Endothelial cell of umbilical vein (primary cell): ENCODE measurements at regions not wholly inside any gene's neighbourhood (a gene's known extent, or its start where the extent isn't known, plus 50 kb on each side); places are given as distances from the start of the nearest gene placed in this dataset.

Experiments used
- BruUV-seq: library from RNA; stranded (reverse); fragments of 400-500 nt; replicated peaks from 2 replicates; lab custom pipeline; 2021; lab: Mats Ljungman, UMichigan
- CTCF ChIA-PET: fragments of 300-600, 350-600 bp; sonication (Branson Sonifier 250); formaldehyde crosslinking; loops from one replicate; lab custom pipeline; 2021; ENCODE audit warnings: antibody characterized with exemption, inconsistent platforms; lab: Charles Lee
- POLR2A ChIA-PET: fragments of 300-600, 350-600 bp; sonication (Branson Sonifier 250); formaldehyde crosslinking; loops from one replicate; lab custom pipeline; 2021; ENCODE audit warnings: antibody characterized with exemption, inconsistent platforms; lab: Charles Lee
- DNase-seq: peaks from one replicate; pipeline ENCODE4 v3.0.0-alpha.2; 2011; ENCODE audit warnings: low read depth, low spot score
- FAIRE-seq: peaks from 2 replicates; lab custom pipeline; 2011; peaks lifted over from hg19 to GRCh38; lab: Jason Lieb, UNC
- H2AFZ ChIP-seq: 2 replicates; pipeline ENCODE4 v1.6.0; 2012; ENCODE audit warnings: low read depth, low read length, control low read depth, inconsistent platforms
- H3K27ac ChIP-seq: 2 replicates; pipeline ENCODE4 v1.5.1; 2011; ENCODE audit warnings: low read depth, mild to moderate bottlenecking, control low read depth, low read length, moderate library complexity; ENCODE audit not compliant: insufficient read depth
- H3K27me3 ChIP-seq, 2 experiments: 2 replicates each; pipeline versions ENCODE4 v1.6.0 to v1.6.1; 2011; ENCODE audit warnings: low read length in 2 of 2, mixed read lengths in 1 of 2; ENCODE audit not compliant: control insufficient read depth in 2 of 2, insufficient read depth in 2 of 2
- H3K36me3 ChIP-seq, 2 experiments: 2 replicates in 1 of 2; 3 replicates in 1 of 2; pipeline ENCODE4 v1.5.1; 2011; ENCODE audit warnings: low read length in 2 of 2, mild to moderate bottlenecking in 1 of 2, moderate library complexity in 1 of 2; ENCODE audit not compliant: control insufficient read depth in 2 of 2, insufficient read depth in 2 of 2; ENCODE audit errors: extremely low read depth in 1 of 2
- H3K4me1 ChIP-seq: 3 replicates; pipeline ENCODE4 v1.5.1; 2011; ENCODE audit warnings: mild to moderate bottlenecking, low read length; ENCODE audit not compliant: control insufficient read depth, insufficient read depth; ENCODE audit errors: extremely low read depth
- H3K4me2 ChIP-seq: 2 replicates; pipeline ENCODE4 v1.6.1; 2011; ENCODE audit warnings: low read length, control low read depth, mixed read lengths; ENCODE audit not compliant: insufficient read depth
- H3K4me3 ChIP-seq, 3 experiments: fragments of 200-600 bp in 1 of 3; sonication (generic), shearing (Covaris generic) in 1 of 3; replicated peaks in 1 of 3; 2 replicates each; pipeline ENCODE4 v1.5.1; 2011 to 2016; ENCODE audit warnings: control low read depth in 3 of 3, low read length in 3 of 3, mild to moderate bottlenecking in 2 of 3, inconsistent platforms in 1 of 3, low read depth in 1 of 3, moderate library complexity in 1 of 3; ENCODE audit not compliant: insufficient read depth in 1 of 3
- H3K79me2 ChIP-seq: 2 replicates; pipeline ENCODE4 v1.6.0; 2012; ENCODE audit warnings: low read length, inconsistent platforms; ENCODE audit not compliant: control insufficient read depth, insufficient read depth
- H3K9ac ChIP-seq: replicated peaks from 2 replicates; pipeline ENCODE3; 2011; ENCODE audit warnings: low read length, control low read depth; ENCODE audit not compliant: insufficient read depth; ENCODE audit errors: extremely low read depth
- H3K9me1 ChIP-seq: replicated peaks from 3 replicates; pipeline ENCODE4 v1.6.0; 2011; ENCODE audit warnings: mild to moderate bottlenecking, low read length; ENCODE audit not compliant: control insufficient read depth, insufficient read depth; ENCODE audit errors: extremely low read depth
- H3K9me3 ChIP-seq: replicated peaks from 2 replicates; pipeline ENCODE4 v1.5.1; 2012; ENCODE audit warnings: low read length, inconsistent platforms; ENCODE audit not compliant: control insufficient read depth, insufficient read depth
- H4K20me1 ChIP-seq: replicated peaks from 2 replicates; pipeline ENCODE3; 2011; ENCODE audit warnings: mild to moderate bottlenecking, low read length; ENCODE audit not compliant: control insufficient read depth, insufficient read depth; ENCODE audit errors: extremely low read depth
- FOS ChIP-seq: IDR thresholded peaks from 2 replicates; pipeline ENCODE4 v1.6.1; 2011; ENCODE audit warnings: mild to moderate bottlenecking, low read length, moderate library complexity, borderline replicate concordance; ENCODE audit not compliant: insufficient read depth
- GATA2 ChIP-seq: IDR thresholded peaks from 2 replicates; pipeline ENCODE4 v1.7.0; 2011; ENCODE audit warnings: low read depth, mild to moderate bottlenecking, moderate library complexity, mixed read lengths, low read length; ENCODE audit not compliant: insufficient read length, insufficient read depth
- dilution Hi-C: fragments of 300-500 bp; cut with MboI; formaldehyde crosslinking; loops from one replicate; pipeline ENCODE4 v1.15.0; 2019; ENCODE audit warnings: low sequenced_read_pairs; ENCODE audit not compliant: extremely low pct_ligation_motif_present
- intact Hi-C: fragments of 100-400 bp; cut with micrococcal nuclease; formaldehyde crosslinking; loops from one replicate; pipeline ENCODE4 v1.10.0; 2022
- TF ChIP-seq, protein P1 (sequence below), 2 donors: IDR thresholded peaks; 1 replicate in 1 of 2; 2 replicates in 1 of 2; pipeline ENCODE4 v1.5.1; 2011; ENCODE audit warnings: low read length in 2 of 2, mild to moderate bottlenecking in 2 of 2, moderate library complexity in 2 of 2, control low read depth in 1 of 2, inconsistent platforms in 1 of 2, low read depth in 1 of 2; ENCODE audit not compliant: insufficient read depth in 1 of 2; ENCODE audit errors: extremely low read depth in 1 of 2
- TF ChIP-seq, protein P2 (sequence below): IDR thresholded peaks from 2 replicates; pipeline ENCODE4 v1.6.1; 2011; ENCODE audit not compliant: insufficient read depth, insufficient read length

GRCh38 chr2:181352158-181352557, 105.0 kb upstream of the ITGA4 start:
- Histone ChIP-seq H3K9me3 (no peaks in the 10 kb centered on the region), H3K9me1 (no peaks in the 10 kb centered on the region), H3K27me3 (no peaks in the 10 kb centered on the region), H3K36me3 (no peaks in the 10 kb centered on the region), H3K79me2 (no peaks in the 10 kb centered on the region), H3K4me3 (no peak overlapping the region), H4K20me1 (no peaks in the 10 kb centered on the region), H3K27ac (no peak overlapping the region), H3K4me2 (no peak overlapping the region), H3K9ac (no peak overlapping the region), H3K4me1 (no peaks in the 10 kb centered on the region), H2AFZ (no peak overlapping the region)
- intact Hi-C loops (no loop called here), dilution Hi-C loops (no loop called here)
- BruUV-seq, result no TSS peak
- DNase-seq (no peak), FAIRE-seq (no peak)
- ChIA-PET POLR2A (no interaction called here), CTCF (interaction anchor here (1.2 to 1.7 kb wide), 2 partner anchors 15 to 114 kb away, joined by 3 to 4 read pairs; no protein-coding TSS in a partner anchor)
- TF ChIP-seq, protein P1, sequence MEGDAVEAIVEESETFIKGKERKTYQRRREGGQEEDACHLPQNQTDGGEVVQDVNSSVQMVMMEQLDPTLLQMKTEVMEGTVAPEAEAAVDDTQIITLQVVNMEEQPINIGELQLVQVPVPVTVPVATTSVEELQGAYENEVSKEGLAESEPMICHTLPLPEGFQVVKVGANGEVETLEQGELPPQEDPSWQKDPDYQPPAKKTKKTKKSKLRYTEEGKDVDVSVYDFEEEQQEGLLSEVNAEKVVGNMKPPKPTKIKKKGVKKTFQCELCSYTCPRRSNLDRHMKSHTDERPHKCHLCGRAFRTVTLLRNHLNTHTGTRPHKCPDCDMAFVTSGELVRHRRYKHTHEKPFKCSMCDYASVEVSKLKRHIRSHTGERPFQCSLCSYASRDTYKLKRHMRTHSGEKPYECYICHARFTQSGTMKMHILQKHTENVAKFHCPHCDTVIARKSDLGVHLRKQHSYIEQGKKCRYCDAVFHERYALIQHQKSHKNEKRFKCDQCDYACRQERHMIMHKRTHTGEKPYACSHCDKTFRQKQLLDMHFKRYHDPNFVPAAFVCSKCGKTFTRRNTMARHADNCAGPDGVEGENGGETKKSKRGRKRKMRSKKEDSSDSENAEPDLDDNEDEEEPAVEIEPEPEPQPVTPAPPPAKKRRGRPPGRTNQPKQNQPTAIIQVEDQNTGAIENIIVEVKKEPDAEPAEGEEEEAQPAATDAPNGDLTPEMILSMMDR (IDR thresholded peaks at IDR 0.05; ENCODE audit: extremely low read depth in 1 of 2, insufficient read depth in 1 of 2, low read depth in 1 of 2, low read length in 2 of 2), result no peak
- no peak for TF ChIP-seq FOS
- no peak for TF ChIP-seq GATA2
- TF ChIP-seq, protein P2, sequence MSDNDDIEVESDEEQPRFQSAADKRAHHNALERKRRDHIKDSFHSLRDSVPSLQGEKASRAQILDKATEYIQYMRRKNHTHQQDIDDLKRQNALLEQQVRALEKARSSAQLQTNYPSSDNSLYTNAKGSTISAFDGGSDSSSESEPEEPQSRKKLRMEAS, result no peak

- FAIRE-seq (no peak), DNase-seq (no peak)
- Histone ChIP-seq H3K27ac (no peak overlapping the region), H3K4me1 (no peaks in the 10 kb centered on the region), H3K79me2 (no peaks in the 10 kb centered on the region), H3K4me2 (no peak overlapping the region), H3K9me1 (no peaks in the 10 kb centered on the region), H3K9ac (no peak overlapping the region), H3K9me3 (no peaks in the 10 kb centered on the region), H3K36me3 (no peaks in the 10 kb centered on the region), H2AFZ (no peak overlapping the region), H4K20me1 (no peaks in the 10 kb centered on the region), H3K27me3 (peaks cover 0 to 1% of the 10 kb centered on the region in 2 experiments), H3K4me3 (no peak overlapping the region)
- POLR2A ChIA-PET, result no interaction called here
- intact Hi-C loops, result no loop called here
- CTCF ChIA-PET, result interaction anchor here (1.4 kb wide), 1 partner anchor 14 kb away, joined by 4 read pairs; no protein-coding TSS in a partner anchor
- no TSS peak for BruUV-seq
- no peak for TF ChIP-seq FOS
- dilution Hi-C loops, result no loop called here
Observed at GRCh38 chr2:181354626-181355025, 102.6 kb upstream of the ITGA4 start.
